Central memory CD8-positive, alpha-beta T cell (primary cell): ENCODE measurements at regions not wholly inside any gene's neighbourhood (a gene's known extent, or its start where the extent isn't known, plus 50 kb on each side); places are given as distances from the start of the nearest gene placed in this dataset.

ENCODE experiments used
- ATAC-seq: fragments of 150-1000 bp; cut with Tn5 transposase; replicated peaks from 2 replicates; pipeline ENCODE4 v1.10.0; 2022; ENCODE audit warnings: mild to moderate bottlenecking, moderate FRiP score, moderate number of reproducible peaks; ENCODE audit not compliant: poor library complexity, severe bottlenecking; ENCODE audit errors: extremely low read depth
- DNase-seq, 2 donors: peaks; one replicate each; pipeline ENCODE4 v3.0.0; 2021; ENCODE audit warnings: low spot score in 2 of 2
- H3K27ac Mint-ChIP-seq: one replicate; pipeline ENCODE4 v1.8.0; 2022; ENCODE audit warnings: low read depth, mild to moderate bottlenecking, moderate library complexity, mixed read lengths
- H3K27me3 Mint-ChIP-seq: one replicate; pipeline ENCODE4 v1.8.0; 2022; ENCODE audit warnings: mixed read lengths
- H3K36me3 Mint-ChIP-seq: one replicate; pipeline ENCODE4 v1.8.0; 2022; ENCODE audit warnings: mild to moderate bottlenecking, moderate library complexity, mixed read lengths; ENCODE audit not compliant: insufficient read depth
- H3K4me1 Mint-ChIP-seq: one replicate; pipeline ENCODE4 v1.8.0; 2022; ENCODE audit warnings: mixed read lengths
- H3K4me3 Mint-ChIP-seq: one replicate; pipeline ENCODE4 v1.8.0; 2022; ENCODE audit warnings: mild to moderate bottlenecking, moderate library complexity, mixed read lengths
- H3K9me3 Mint-ChIP-seq: one replicate; pipeline ENCODE4 v1.8.0; 2022; ENCODE audit warnings: mixed read lengths

DNA sequence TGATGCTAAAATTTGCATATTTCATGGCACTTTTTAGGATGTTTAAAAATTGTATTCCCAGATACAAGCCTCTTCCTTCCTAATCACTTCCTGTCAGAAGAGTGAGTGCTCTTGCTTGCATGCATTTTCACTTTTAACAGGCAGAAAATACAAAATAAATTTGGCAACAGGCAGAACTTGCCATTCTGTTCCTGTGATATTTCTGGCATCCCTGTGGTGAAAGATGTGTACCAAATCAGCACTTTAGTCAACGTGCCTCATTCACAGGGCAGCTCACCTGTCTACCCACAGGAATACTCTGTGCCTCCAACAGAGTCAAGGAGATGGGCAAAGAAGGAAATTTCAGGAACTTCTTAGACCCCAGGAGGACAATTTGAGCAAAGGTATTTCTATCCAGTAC is 360.9 kb downstream of the AKAIN1 start:
- Mint-ChIP-seq H3K36me3 (no peaks in the 10 kb centered on the region), H3K4me1 (no peaks in the 10 kb centered on the region), H3K9me3 (peaks cover 10% of the 10 kb centered on the region), H3K4me3 (no peak overlapping the region), H3K27ac (no peak overlapping the region), H3K27me3 (no peaks in the 10 kb centered on the region)
- DNase-seq (no peak), ATAC-seq (no peak)

DNA sequence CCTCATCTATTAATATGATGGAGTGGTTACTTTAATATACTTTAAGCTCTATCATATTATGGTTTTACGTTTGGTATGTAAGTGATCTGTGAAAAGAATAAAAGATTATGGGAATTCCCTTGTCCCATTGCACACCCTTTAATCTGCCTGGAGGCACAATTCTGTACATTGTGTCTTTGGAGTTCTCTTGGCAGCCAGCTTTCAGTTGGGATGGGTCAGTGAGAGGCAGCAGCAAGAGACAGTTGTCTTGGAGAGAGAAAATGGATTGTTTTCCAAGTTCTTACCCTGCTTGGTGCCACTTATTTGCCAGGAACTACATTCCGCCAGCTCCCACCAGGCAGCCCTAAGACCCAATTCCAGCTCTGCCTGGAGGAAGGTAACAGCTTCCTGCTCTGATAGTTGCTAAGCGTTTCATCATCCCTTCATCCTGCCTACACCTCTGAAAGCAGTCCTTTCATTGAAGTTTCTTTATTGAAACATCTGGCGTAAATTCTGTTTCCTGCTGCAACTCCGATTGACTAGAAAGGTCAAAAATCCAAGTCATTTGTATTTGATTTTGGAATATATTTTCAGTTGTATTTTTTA is 365.2 kb downstream of the AKAIN1 start:
- peaks cover 6% of the 10 kb centered on the region for H3K9me3 Mint-ChIP-seq
- H3K27ac Mint-ChIP-seq, result no peak overlapping the region
- H3K27me3 Mint-ChIP-seq, result no peaks in the 10 kb centered on the region
- DNase-seq (no peak), ATAC-seq (no peak)
- H3K36me3 Mint-ChIP-seq, result no peaks in the 10 kb centered on the region
- H3K4me1 Mint-ChIP-seq, result no peaks in the 10 kb centered on the region
- H3K4me3 Mint-ChIP-seq, result no peak overlapping the region

DNA sequence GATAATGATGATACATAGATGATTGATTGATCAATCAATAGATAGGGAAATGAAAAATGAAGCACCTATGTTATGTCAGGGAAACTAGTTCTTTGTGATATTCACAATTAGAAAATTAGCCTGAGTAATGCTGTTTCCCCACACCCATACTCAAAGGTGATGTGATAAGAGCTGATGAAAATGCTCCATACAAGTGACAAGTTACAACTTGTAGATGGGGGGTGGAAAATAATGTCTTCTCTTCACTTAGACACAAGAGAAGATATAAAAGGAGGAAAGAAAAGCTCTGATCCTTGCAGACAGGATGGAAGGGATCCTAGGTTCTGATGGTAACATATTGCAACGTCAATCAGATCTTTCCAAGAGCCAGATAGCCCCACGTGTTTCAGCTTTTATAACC is 365.9 kb downstream of the AKAIN1 start:
- no peak overlapping the region for H3K4me3 Mint-ChIP-seq
- H3K36me3 Mint-ChIP-seq, result no peaks in the 10 kb centered on the region
- no peaks in the 10 kb centered on the region for H3K4me1 Mint-ChIP-seq
- no peak overlapping the region for H3K27ac Mint-ChIP-seq
- no peak for ATAC-seq
- DNase-seq, result no peak
- peaks cover 10% of the 10 kb centered on the region for H3K9me3 Mint-ChIP-seq
- no peaks in the 10 kb centered on the region for H3K27me3 Mint-ChIP-seq

DNA sequence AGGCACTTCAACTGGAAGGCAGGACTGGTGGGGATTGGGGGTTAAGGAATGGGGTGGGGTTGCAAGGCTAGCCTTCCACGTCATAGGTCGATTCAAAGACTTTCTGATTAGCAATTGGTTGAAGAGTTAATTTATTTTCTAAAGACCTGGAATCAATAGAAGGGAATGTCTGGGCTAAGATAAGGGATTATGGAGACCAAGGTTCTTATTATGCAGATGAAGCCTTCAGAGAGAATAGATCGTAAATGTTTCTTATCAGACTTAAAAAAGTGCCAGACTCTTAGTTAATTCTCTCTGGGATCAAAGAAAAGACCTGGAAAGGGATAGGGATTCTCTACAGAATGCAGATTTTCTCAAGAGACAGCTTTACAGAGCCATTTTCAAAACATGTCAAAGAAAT is 368.0 kb upstream of the DLGAP1 start:
- Mint-ChIP-seq H3K9me3 (peaks cover 5% of the 10 kb centered on the region), H3K4me3 (no peak overlapping the region), H3K4me1 (no peaks in the 10 kb centered on the region), H3K27me3 (no peaks in the 10 kb centered on the region), H3K27ac (no peak overlapping the region), H3K36me3 (no peaks in the 10 kb centered on the region)
- DNase-seq (no peak), ATAC-seq (no peak)

DNA sequence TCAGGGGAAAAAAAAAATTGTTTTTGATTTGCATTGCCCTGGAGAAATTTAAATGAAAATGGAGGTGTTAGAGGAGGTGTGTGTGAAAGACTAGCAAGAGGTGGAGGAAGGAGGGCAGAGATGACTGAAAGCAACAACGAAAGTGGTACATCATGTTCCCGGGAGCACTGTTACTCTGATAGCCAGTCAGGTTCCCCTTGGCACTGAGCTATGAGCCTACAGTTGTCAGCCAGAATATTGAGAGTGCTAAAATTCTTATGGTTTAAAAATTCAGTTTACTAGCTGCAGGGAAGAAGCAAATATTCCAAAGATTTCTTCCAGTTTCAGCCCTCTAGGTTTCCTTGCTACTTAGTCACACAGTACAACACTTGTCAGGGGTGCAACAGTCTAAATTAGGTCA is 366.7 kb upstream of the DLGAP1 start:
- DNase-seq, result no peak
- H3K36me3 Mint-ChIP-seq, result no peaks in the 10 kb centered on the region
- H3K9me3 Mint-ChIP-seq, result peaks cover 6% of the 10 kb centered on the region
- no peak overlapping the region for H3K4me3 Mint-ChIP-seq
- no peak for ATAC-seq
- H3K27ac Mint-ChIP-seq, result no peak overlapping the region
- H3K27me3 Mint-ChIP-seq, result no peaks in the 10 kb centered on the region
- H3K4me1 Mint-ChIP-seq, result no peaks in the 10 kb centered on the region

DNA sequence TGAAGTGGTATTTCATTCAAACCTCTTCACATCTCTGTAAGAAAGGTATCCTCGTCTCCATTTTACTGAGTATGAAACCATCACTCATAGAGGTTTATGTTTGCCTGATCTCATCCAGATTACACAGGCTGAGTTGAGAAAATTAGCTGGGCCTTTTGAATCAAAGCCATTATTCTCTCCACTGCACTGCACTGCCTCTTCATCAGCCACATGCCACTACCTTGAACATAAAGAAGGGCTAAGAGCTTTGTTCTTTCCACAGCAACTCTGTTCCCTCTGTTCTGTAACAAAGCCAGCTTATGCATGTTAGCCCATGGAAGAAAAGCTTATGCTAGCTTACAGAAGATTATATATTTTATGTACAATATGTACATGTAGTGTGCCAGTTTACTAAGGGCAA is 362.6 kb upstream of the DLGAP1 start:
- no peak for DNase-seq
- H3K27me3 Mint-ChIP-seq, result no peaks in the 10 kb centered on the region
- H3K27ac Mint-ChIP-seq, result no peak overlapping the region
- H3K4me3 Mint-ChIP-seq, result no peak overlapping the region
- no peaks in the 10 kb centered on the region for H3K4me1 Mint-ChIP-seq
- peaks cover 17% of the 10 kb centered on the region for H3K9me3 Mint-ChIP-seq
- ATAC-seq, result no peak
- H3K36me3 Mint-ChIP-seq, result no peaks in the 10 kb centered on the region

DNA sequence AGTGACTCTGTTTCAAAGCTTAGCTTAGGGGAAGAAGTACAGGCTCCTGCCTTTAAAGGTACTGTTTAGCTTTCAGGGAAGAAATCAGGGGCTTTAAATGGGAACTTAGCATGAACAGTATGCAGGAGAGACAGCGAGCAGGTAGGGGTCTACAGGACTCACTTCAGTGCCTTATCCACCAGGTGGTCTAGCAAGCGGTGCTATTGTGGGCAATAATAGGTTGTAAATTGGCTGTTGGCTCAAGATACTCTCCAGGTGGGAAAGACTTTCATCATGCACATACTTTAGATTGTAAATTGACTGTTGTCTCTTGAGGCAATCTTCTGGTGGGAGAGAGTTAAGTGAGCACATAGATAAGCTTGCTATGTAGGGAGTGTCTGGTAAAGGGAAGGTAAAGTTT is 358.6 kb upstream of the DLGAP1 start:
- Mint-ChIP-seq H3K4me1 (no peaks in the 10 kb centered on the region), H3K36me3 (no peaks in the 10 kb centered on the region), H3K27me3 (no peaks in the 10 kb centered on the region), H3K4me3 (no peak overlapping the region), H3K9me3 (peaks cover 30% of the 10 kb centered on the region), H3K27ac (no peak overlapping the region)
- no peak for ATAC-seq
- DNase-seq, result no peak

DNA sequence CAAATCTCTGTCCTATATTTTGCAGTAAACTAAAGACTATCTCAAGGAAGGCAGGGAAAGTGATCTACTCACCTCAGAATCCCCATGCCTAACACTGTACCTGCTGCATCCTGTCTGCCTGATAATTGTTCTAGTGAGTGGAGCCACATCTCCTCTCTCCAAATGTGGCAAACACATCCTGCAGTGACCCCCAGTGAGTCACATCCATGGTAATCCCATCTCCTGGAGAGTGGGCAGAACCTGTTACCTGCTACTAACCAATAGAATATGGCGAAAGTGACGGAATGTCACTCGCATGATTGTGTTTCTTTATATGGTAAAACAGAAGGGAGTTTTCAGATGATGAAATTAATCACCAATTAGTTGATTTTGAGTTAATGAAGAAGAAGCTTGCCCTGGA is 353.8 kb upstream of the DLGAP1 start:
- no peaks in the 10 kb centered on the region for H3K27me3 Mint-ChIP-seq
- no peaks in the 10 kb centered on the region for H3K36me3 Mint-ChIP-seq
- ATAC-seq (no peak), DNase-seq (no peak)
- H3K27ac Mint-ChIP-seq, result no peak overlapping the region
- no peaks in the 10 kb centered on the region for H3K4me1 Mint-ChIP-seq
- H3K4me3 Mint-ChIP-seq, result no peak overlapping the region
- peaks cover 30% of the 10 kb centered on the region for H3K9me3 Mint-ChIP-seq

DNA sequence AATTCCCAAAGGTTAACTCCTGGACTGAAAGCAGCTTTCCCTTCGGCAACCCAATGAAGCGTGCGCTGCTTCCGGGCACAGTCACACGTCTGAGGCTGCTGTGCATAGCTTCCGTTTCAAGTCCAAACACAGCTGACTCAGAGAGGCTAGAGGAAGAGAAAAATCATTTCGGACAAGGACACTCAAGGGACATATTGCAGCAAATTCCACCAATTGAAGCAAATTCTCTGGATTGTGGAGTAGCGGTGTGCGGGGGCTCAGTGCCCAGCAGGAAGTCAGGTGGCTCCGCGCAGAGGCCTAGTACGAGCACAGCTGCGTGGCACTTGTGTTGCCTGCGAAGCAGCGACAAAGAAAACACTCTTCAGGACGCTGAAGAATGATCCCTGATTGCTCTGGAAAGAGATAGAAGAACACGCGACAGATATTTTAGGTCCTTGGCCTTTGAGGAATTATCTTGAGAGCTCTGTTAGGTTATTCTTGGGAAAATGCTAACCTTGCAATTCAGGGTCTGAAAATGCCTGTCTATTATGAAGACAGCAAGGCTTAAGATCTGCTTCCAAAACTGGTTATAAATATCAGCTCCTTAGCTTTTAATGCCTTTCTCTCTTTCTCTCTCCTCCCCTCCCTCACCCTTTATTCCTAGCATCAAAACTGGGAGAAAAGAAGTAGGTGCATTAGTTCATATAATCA is 352.6 kb upstream of the DLGAP1 start:
- Mint-ChIP-seq H3K9me3 (peaks cover 31% of the 10 kb centered on the region), H3K27me3 (no peaks in the 10 kb centered on the region), H3K4me3 (no peak overlapping the region), H3K4me1 (no peaks in the 10 kb centered on the region), H3K27ac (no peak overlapping the region), H3K36me3 (no peaks in the 10 kb centered on the region)
- ATAC-seq (no peak), DNase-seq (no peak)

DNA sequence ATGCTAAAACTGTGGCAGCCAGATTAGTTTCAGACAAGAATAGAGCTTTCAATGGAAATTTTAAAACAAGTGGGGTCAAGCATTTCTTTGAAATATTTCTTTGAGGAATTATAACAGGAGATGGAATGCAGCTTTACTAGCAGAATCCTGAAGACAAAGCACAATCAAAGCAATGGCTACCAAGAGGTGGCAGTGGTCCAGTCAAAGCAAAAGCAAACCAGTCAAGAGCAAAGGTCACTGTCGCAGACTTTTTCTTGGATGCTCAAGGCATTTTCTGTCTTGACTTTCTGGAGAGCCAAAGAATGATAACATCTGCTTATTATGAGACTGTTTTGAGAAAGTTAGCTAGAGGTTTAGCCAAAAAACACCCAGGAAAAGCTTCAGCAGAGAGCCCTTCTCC is 351.2 kb upstream of the DLGAP1 start:
- no peaks in the 10 kb centered on the region for H3K4me1 Mint-ChIP-seq
- ATAC-seq, result no peak
- no peak overlapping the region for H3K27ac Mint-ChIP-seq

DNA sequence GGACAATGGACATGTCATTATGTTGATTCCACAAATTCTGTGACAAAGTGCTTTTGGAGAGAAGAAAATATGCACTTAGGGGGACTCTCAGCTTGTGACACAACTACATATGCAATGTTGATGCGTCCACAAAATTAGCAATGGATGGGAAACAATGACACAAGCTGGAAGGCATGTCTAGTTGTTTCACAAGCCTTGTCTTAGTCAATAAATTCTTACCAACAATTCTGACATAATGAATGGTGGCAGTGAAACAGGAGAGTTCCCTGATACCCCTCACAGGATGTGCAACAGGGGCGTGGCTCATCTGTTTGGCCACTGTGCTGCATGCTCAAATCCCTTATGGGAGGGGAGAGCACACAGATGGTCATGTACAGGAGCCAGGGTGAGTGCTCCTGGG is 347.2 kb upstream of the DLGAP1 start:
- peaks cover 29% of the 10 kb centered on the region for H3K9me3 Mint-ChIP-seq
- DNase-seq (no peak), ATAC-seq (no peak)
- no peaks in the 10 kb centered on the region for H3K27me3 Mint-ChIP-seq
- H3K4me3 Mint-ChIP-seq, result no peak overlapping the region
- H3K27ac Mint-ChIP-seq, result no peak overlapping the region
- no peaks in the 10 kb centered on the region for H3K4me1 Mint-ChIP-seq
- no peaks in the 10 kb centered on the region for H3K36me3 Mint-ChIP-seq

More for the DNA sequence above, 351.2 kb upstream of the DLGAP1 start:
- Mint-ChIP-seq H3K36me3 (no peaks in the 10 kb centered on the region), H3K9me3 (peaks cover 26% of the 10 kb centered on the region), H3K4me3 (no peak overlapping the region), H3K27me3 (no peaks in the 10 kb centered on the region)
- no peak for DNase-seq

DNA sequence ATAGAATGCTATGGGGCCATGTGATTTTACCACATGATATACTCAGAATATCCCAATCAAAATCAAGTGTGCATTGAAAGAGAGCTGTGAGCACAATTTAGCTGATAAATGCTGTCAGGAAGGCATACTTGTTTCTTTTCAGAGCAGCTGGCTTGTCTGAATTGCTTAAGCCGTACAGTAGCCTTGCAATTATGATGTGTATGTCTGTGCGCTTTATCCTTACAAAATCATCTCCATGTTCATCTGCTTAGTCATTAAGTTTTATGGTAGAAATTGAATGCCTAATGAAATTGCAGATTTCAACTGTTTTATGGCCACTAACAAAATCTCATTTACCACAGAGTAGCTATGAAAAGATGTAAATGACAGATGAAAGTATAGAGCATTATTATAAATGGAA is 346.0 kb upstream of the DLGAP1 start:
- Mint-ChIP-seq H3K27ac (no peak overlapping the region), H3K27me3 (no peaks in the 10 kb centered on the region), H3K9me3 (peaks cover 29% of the 10 kb centered on the region), H3K36me3 (no peaks in the 10 kb centered on the region), H3K4me3 (no peak overlapping the region), H3K4me1 (no peaks in the 10 kb centered on the region)
- no peak for ATAC-seq
- no peak for DNase-seq

DNA sequence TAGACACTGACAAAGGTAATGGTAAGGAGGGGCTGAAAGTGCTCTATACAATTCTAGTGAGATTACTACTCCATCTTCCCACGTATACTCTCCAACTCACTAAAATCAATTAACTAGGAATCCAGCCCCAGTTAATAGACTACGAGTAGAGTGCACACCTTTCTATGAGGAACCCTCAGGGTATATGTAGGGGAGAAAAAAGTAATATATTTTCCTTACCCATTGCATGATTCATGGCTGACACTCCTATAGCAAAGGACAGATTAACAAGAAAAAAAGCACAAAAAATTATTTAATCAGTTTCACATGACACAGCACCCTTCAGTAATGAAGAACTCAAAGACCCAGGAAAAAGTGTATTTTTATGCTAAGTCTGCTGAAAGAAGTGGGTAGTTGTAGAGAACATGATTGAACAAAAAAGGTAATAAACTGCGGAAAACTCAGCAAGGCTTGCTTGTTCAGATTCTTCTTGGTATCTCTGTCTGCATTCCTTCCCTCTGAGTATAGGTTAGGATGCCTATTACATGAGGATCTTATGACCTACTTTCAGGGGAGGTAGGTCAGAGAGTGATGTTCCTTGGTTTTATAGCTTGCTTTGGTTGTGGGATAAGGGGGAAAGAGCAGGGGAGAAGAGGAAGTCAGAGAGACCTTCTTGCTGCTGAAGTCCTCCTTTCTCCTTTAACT is 342.0 kb upstream of the DLGAP1 start:
- ATAC-seq (no peak), DNase-seq (no peak)
- no peaks in the 10 kb centered on the region for H3K27me3 Mint-ChIP-seq
- no peaks in the 10 kb centered on the region for H3K4me1 Mint-ChIP-seq
- no peaks in the 10 kb centered on the region for H3K36me3 Mint-ChIP-seq
- H3K4me3 Mint-ChIP-seq, result no peak overlapping the region
- no peak overlapping the region for H3K27ac Mint-ChIP-seq
- H3K9me3 Mint-ChIP-seq, result peaks cover 25% of the 10 kb centered on the region
